ENCODE measurements at regions not wholly inside any gene's neighbourhood (a gene's known extent, or its start where the extent isn't known, plus 50 kb on each side); places are given as distances from the start of the nearest gene placed in this dataset.

DNA sequence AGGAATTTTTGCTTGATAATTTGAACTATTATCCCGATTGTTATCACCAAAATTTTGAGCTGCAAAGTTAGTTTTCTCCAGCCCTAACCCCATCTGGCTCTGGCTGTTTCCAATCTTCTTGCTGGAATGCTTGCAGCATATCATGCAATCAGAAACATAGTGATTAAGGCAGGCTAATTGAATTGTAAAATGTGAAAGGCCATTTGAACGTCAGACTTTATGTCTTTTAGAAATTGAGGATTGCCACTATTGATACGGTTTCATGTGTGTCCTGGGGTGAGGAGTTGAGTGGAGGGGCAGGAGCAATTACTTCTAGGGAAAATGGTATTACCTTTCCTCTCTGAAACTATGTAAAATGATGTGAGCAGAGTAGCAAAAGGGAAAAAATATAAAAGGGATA, 1674.5 kb upstream of the LRRTM1 start:
- H3K36me3 ChIP-seq (ENCODE audit: control insufficient read depth in 1 of 2, insufficient read depth in 2 of 2, low read length in 2 of 2) = no peaks in the 10 kb centered on the region
- H3K9me3 ChIP-seq (ENCODE audit: control insufficient read depth in 1 of 2, low read length in 2 of 2) = peaks cover 0 to 2% of the 10 kb centered on the region in 2 donors
- no peak overlapping the region for H3K9ac ChIP-seq (ENCODE audit: low read depth in 1 of 2, low read length in 2 of 2)
- no peaks in the 10 kb centered on the region for H3K4me1 ChIP-seq (ENCODE audit: control insufficient read depth in 1 of 2, insufficient read depth in 2 of 2, low read length in 2 of 2)
- no peaks in the 10 kb centered on the region for H3K27me3 ChIP-seq (ENCODE audit: control insufficient read depth in 1 of 2, insufficient read depth in 2 of 2, low read length in 2 of 2)
- H3K27ac ChIP-seq (ENCODE audit: low read depth, low read length) = no peak overlapping the region
- H3K4me3 ChIP-seq (ENCODE audit: low read depth in 1 of 2, low read length in 2 of 2) = no peak overlapping the region

DNA sequence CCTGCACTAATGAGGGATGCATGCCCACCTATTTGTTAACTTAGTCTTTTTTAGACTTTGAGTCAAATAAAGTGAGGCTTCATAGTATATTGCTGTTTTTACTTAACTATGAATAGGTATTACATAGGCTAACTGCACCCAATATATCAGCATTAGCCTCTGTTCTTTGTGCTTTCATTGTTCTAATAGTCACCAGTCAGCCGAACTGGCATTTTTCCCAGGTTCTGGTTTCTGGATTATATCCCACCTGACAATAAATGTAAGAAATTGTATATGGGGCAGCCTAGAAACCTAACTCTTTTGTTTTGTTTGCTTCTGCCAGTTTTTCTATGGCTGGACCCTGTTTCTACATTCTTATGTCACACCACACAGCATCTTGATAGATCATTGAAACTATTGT, 1672.4 kb upstream of the LRRTM1 start:
- Histone ChIP-seq H3K27me3 (ENCODE audit: control insufficient read depth in 1 of 2, insufficient read depth in 2 of 2, low read length in 2 of 2) (no peaks in the 10 kb centered on the region), H3K9ac (ENCODE audit: low read depth in 1 of 2, low read length in 2 of 2) (no peak overlapping the region), H3K4me3 (ENCODE audit: low read depth in 1 of 2, low read length in 2 of 2) (no peak overlapping the region), H3K27ac (ENCODE audit: low read depth, low read length) (no peak overlapping the region), H3K9me3 (ENCODE audit: control insufficient read depth in 1 of 2, low read length in 2 of 2) (no peaks in the 10 kb centered on the region), H3K4me1 (ENCODE audit: control insufficient read depth in 1 of 2, insufficient read depth in 2 of 2, low read length in 2 of 2) (no peaks in the 10 kb centered on the region), H3K36me3 (ENCODE audit: control insufficient read depth in 1 of 2, insufficient read depth in 2 of 2, low read length in 2 of 2) (no peaks in the 10 kb centered on the region)

DNA sequence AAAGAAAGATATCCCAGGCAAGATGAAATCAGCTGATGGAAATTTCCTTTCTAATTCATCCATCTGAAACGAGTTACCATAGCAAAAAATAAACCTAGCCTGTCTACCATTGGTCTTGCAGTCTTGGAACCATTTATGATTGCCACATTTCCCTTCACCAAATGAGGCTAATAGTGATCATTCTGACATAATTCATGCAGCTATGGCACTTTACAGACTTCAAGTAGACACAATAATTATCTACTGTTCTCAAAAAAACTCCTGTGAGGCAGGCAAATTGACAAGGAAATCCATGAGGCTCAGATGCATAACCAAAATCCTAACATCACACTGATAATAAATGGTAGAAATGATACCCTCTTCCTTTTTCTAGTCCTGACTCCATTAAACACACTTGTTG, 1669.7 kb upstream of the LRRTM1 start:
- H3K36me3 ChIP-seq (ENCODE audit: control insufficient read depth in 1 of 2, insufficient read depth in 2 of 2, low read length in 2 of 2) = no peaks in the 10 kb centered on the region
- H3K9me3 ChIP-seq (ENCODE audit: control insufficient read depth in 1 of 2, low read length in 2 of 2) = peaks cover 0 to 2% of the 10 kb centered on the region in 2 donors
- H3K9ac ChIP-seq (ENCODE audit: low read depth in 1 of 2, low read length in 2 of 2) = no peak overlapping the region
- H3K4me3 ChIP-seq (ENCODE audit: low read depth in 1 of 2, low read length in 2 of 2) = no peak overlapping the region
- H3K27me3 ChIP-seq (ENCODE audit: control insufficient read depth in 1 of 2, insufficient read depth in 2 of 2, low read length in 2 of 2) = no peaks in the 10 kb centered on the region
- no peak overlapping the region for H3K27ac ChIP-seq (ENCODE audit: low read depth, low read length)
- no peaks in the 10 kb centered on the region for H3K4me1 ChIP-seq (ENCODE audit: control insufficient read depth in 1 of 2, insufficient read depth in 2 of 2, low read length in 2 of 2)

DNA sequence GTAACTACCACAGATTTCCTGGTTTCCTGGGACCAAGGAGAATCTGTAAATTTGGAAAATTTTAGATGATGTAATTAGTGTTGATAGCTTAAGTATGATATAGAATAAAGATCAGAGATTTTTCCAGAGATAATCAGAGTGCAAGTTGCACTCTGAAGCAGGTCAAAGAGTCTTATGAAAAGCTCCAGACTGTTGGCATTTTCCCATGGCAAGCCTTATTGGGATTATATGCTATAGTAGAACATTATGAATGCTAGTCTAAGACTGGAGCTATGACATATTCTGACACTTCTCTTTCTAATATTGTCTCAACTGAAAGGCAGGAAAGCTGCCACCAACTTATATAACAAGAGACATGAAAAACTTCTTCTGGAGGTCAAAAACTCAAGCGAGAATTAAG, 1638.3 kb upstream of the LRRTM1 start:
- Histone ChIP-seq H3K27me3 (ENCODE audit: control insufficient read depth in 1 of 2, insufficient read depth in 2 of 2, low read length in 2 of 2) (no peaks in the 10 kb centered on the region), H3K27ac (ENCODE audit: low read depth, low read length) (no peak overlapping the region), H3K36me3 (ENCODE audit: control insufficient read depth in 1 of 2, insufficient read depth in 2 of 2, low read length in 2 of 2) (no peaks in the 10 kb centered on the region), H3K9ac (ENCODE audit: low read depth in 1 of 2, low read length in 2 of 2) (no peak overlapping the region), H3K4me1 (ENCODE audit: control insufficient read depth in 1 of 2, insufficient read depth in 2 of 2, low read length in 2 of 2) (no peaks in the 10 kb centered on the region), H3K4me3 (ENCODE audit: low read depth in 1 of 2, low read length in 2 of 2) (no peak overlapping the region), H3K9me3 (ENCODE audit: control insufficient read depth in 1 of 2, low read length in 2 of 2) (peaks cover 0 to 2% of the 10 kb centered on the region in 2 donors)

DNA sequence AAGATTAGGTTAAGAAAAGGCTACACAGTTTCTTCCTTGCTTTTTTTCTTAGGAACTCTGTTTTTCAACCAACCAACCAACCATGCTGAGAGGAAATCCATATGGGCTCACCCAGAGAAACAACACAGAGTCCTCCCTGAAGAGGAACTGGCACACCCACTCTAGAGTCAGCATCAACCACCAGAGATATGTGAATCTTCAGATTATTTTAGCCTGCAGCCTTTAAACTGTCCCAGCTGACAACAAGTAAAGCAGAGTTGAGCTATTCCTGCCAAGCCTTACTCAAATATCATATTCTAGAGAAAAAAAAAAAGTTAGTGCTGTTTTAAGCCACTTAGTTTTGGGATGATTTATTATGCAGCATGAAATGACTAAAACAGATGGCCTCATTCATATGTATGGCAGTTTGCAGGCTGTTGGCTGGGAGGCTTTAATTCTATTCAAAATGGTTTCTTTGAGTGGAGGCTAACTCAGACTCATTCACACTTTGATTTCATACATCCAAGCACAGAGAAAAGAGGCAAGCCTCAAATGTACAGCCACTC, 1637.7 kb upstream of the LRRTM1 start:
- Histone ChIP-seq H3K36me3 (ENCODE audit: control insufficient read depth in 1 of 2, insufficient read depth in 2 of 2, low read length in 2 of 2) (no peaks in the 10 kb centered on the region), H3K4me3 (ENCODE audit: low read depth in 1 of 2, low read length in 2 of 2) (no peak overlapping the region), H3K27me3 (ENCODE audit: control insufficient read depth in 1 of 2, insufficient read depth in 2 of 2, low read length in 2 of 2) (no peaks in the 10 kb centered on the region), H3K9ac (ENCODE audit: low read depth in 1 of 2, low read length in 2 of 2) (no peak overlapping the region), H3K27ac (ENCODE audit: low read depth, low read length) (no peak overlapping the region), H3K9me3 (ENCODE audit: control insufficient read depth in 1 of 2, low read length in 2 of 2) (peaks cover 0 to 2% of the 10 kb centered on the region in 2 donors), H3K4me1 (ENCODE audit: control insufficient read depth in 1 of 2, insufficient read depth in 2 of 2, low read length in 2 of 2) (no peaks in the 10 kb centered on the region)

DNA sequence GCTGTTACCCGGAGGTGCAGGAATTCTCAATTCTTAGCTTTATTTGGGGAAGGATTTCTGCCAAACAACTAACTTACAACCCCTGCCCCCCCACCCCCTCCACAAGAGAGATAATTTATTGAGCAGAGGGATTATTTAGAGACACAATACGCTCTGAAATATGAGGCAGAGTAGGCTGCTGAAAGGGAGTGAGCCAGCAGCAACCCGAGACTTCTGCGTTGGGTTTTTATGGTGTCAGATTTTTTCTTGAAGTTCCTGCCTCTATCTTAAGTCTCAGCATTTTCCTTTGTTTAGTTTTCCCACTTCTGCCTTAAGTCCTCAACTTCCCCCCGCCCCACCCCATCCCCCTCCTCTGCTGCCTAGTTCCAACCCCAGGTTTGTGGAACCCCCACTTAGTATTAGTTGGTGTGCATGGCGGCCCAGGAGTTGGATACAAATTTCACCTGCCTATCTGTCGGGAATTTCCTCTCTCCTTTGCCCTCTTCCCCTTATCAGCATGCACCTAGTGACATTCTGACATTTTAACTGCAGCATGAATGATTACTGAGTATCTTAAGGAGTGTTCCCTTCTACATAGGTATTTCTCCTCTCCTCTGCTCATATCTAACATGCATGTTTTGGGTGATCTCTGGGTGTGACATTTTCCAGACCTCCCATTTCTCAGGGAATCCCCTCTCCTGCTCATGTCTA, 1635.9 kb upstream of the LRRTM1 start:
- Histone ChIP-seq H3K4me3 (ENCODE audit: low read depth in 1 of 2, low read length in 2 of 2) (no peak overlapping the region), H3K9ac (ENCODE audit: low read depth in 1 of 2, low read length in 2 of 2) (no peak overlapping the region), H3K36me3 (ENCODE audit: control insufficient read depth in 1 of 2, insufficient read depth in 2 of 2, low read length in 2 of 2) (no peaks in the 10 kb centered on the region), H3K27me3 (ENCODE audit: control insufficient read depth in 1 of 2, insufficient read depth in 2 of 2, low read length in 2 of 2) (no peaks in the 10 kb centered on the region), H3K9me3 (ENCODE audit: control insufficient read depth in 1 of 2, low read length in 2 of 2) (peaks cover 0 to 2% of the 10 kb centered on the region in 2 donors), H3K4me1 (ENCODE audit: control insufficient read depth in 1 of 2, insufficient read depth in 2 of 2, low read length in 2 of 2) (no peaks in the 10 kb centered on the region), H3K27ac (ENCODE audit: low read depth, low read length) (no peak overlapping the region)

DNA sequence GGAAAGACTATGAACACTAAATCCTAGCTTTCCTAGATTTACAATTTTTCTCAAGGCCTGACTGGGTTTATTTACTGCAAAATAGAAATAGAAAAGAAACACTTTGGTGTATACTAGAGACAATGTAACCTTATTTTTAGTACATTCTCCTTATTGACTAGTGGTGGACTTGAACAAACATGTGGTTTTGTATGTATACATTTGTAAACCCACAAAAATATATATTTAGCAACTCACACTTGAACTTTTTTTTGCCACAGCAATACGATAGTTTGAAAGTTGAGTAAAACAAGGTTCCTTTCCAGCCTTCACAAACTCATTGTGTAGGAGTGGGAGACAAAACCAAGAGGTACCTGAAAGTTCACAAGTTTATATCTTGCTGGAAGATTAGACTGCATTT, 1633.4 kb upstream of the LRRTM1 start:
- H3K9ac ChIP-seq (ENCODE audit: low read depth in 1 of 2, low read length in 2 of 2) = no peak overlapping the region
- H3K36me3 ChIP-seq (ENCODE audit: control insufficient read depth in 1 of 2, insufficient read depth in 2 of 2, low read length in 2 of 2) = no peaks in the 10 kb centered on the region
- no peaks in the 10 kb centered on the region for H3K4me1 ChIP-seq (ENCODE audit: control insufficient read depth in 1 of 2, insufficient read depth in 2 of 2, low read length in 2 of 2)

DNA sequence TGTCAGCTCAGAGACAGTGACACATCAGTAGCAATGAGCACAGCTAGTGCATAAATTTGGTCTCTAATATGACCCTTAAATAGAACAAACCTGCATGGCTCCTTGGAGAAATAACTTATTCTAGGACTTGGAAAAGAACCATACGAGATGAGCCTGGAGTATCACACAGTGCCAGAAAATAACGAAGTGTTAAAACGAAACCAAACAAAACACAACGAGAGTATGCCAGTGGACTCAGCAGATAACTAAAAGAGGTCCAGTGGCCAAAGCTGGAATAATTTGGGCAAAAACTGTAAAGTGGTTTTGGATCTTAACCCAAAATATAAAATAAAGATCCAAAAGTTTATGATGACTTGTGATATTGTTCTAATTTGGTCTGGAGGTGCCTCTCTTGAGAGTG, 1599.0 kb upstream of the LRRTM1 start:
- Histone ChIP-seq H3K27me3 (ENCODE audit: control insufficient read depth in 1 of 2, insufficient read depth in 2 of 2, low read length in 2 of 2) (no peaks in the 10 kb centered on the region), H3K4me1 (ENCODE audit: control insufficient read depth in 1 of 2, insufficient read depth in 2 of 2, low read length in 2 of 2) (no peaks in the 10 kb centered on the region), H3K4me3 (ENCODE audit: low read depth in 1 of 2, low read length in 2 of 2) (no peak overlapping the region), H3K9me3 (ENCODE audit: control insufficient read depth in 1 of 2, low read length in 2 of 2) (no peaks in the 10 kb centered on the region), H3K27ac (ENCODE audit: low read depth, low read length) (no peak overlapping the region), H3K9ac (ENCODE audit: low read depth in 1 of 2, low read length in 2 of 2) (no peak overlapping the region), H3K36me3 (ENCODE audit: control insufficient read depth in 1 of 2, insufficient read depth in 2 of 2, low read length in 2 of 2) (no peaks in the 10 kb centered on the region)

More for the DNA sequence above, 1633.4 kb upstream of the LRRTM1 start:
- Histone ChIP-seq H3K4me3 (ENCODE audit: low read depth in 1 of 2, low read length in 2 of 2) (no peak overlapping the region), H3K9me3 (ENCODE audit: control insufficient read depth in 1 of 2, low read length in 2 of 2) (no peaks in the 10 kb centered on the region), H3K27ac (ENCODE audit: low read depth, low read length) (no peak overlapping the region), H3K27me3 (ENCODE audit: control insufficient read depth in 1 of 2, insufficient read depth in 2 of 2, low read length in 2 of 2) (no peaks in the 10 kb centered on the region)

DNA sequence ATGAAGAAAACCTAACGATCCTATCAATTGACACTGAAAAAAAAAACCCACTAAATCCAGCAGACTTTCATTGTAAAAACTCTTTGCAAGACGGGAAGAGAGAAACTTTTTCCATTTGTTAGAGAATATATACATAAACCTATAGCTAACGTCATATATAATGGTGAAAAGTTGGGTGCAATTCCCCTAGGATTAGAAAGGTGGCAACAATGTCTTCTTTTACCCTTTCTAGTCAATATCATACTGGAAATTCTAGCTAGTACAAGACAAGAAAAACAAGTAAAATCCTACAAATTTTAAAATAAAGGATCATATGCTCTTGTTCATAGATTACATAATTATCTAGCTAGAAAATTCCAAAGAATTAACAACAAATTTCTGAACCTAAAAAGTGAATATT, 1596.5 kb upstream of the LRRTM1 start:
- no peaks in the 10 kb centered on the region for H3K4me1 ChIP-seq (ENCODE audit: control insufficient read depth in 1 of 2, insufficient read depth in 2 of 2, low read length in 2 of 2)
- no peaks in the 10 kb centered on the region for H3K36me3 ChIP-seq (ENCODE audit: control insufficient read depth in 1 of 2, insufficient read depth in 2 of 2, low read length in 2 of 2)
- no peak overlapping the region for H3K4me3 ChIP-seq (ENCODE audit: low read depth in 1 of 2, low read length in 2 of 2)
- no peaks in the 10 kb centered on the region for H3K27me3 ChIP-seq (ENCODE audit: control insufficient read depth in 1 of 2, insufficient read depth in 2 of 2, low read length in 2 of 2)
- H3K9ac ChIP-seq (ENCODE audit: low read depth in 1 of 2, low read length in 2 of 2) = no peak overlapping the region
- no peak overlapping the region for H3K27ac ChIP-seq (ENCODE audit: low read depth, low read length)
- H3K9me3 ChIP-seq (ENCODE audit: control insufficient read depth in 1 of 2, low read length in 2 of 2) = no peaks in the 10 kb centered on the region

DNA sequence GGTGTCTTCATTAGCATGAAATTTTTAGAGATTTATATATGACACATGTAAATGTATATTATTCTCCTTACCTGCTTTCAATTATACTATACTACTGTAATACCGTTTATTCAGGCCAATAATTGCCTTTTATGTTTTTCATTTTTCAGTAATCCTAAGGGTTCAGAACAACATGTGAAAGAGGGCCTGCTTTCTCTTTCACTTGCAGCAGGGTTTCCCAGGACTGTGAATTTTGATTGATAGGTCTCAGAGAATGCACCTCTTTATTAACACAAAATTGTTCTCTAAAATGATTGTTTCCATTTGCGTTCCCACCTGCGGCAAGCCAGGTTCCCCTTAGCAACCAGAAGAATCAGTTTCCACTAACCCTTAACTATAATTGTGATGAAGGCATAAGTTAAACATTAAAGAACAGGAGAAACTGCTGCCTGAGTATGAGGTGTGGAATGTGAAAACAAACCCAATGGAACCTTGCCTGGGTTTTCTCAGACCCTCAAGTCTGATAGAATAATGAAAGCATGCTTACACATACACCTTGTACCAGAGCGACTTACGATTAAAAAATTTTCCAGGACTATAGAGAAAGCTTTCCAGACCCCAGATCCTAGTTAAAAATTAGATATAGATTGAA, 1591.2 kb upstream of the LRRTM1 start:
- Histone ChIP-seq H3K4me3 (ENCODE audit: low read depth in 1 of 2, low read length in 2 of 2) (no peak overlapping the region), H3K27ac (ENCODE audit: low read depth, low read length) (no peak overlapping the region)

More for the DNA sequence above, 1591.2 kb upstream of the LRRTM1 start:
- Histone ChIP-seq H3K9me3 (ENCODE audit: control insufficient read depth in 1 of 2, low read length in 2 of 2) (no peaks in the 10 kb centered on the region), H3K27me3 (ENCODE audit: control insufficient read depth in 1 of 2, insufficient read depth in 2 of 2, low read length in 2 of 2) (no peaks in the 10 kb centered on the region), H3K4me1 (ENCODE audit: control insufficient read depth in 1 of 2, insufficient read depth in 2 of 2, low read length in 2 of 2) (no peaks in the 10 kb centered on the region), H3K9ac (ENCODE audit: low read depth in 1 of 2, low read length in 2 of 2) (no peak overlapping the region), H3K36me3 (ENCODE audit: control insufficient read depth in 1 of 2, insufficient read depth in 2 of 2, low read length in 2 of 2) (no peaks in the 10 kb centered on the region)

Measured in duodenal mucosa (tissue), 2 donors.